PC-3 (cell line): ENCODE measurements at regions not wholly inside any gene's neighbourhood (a gene's known extent, or its start where the extent isn't known, plus 50 kb on each side); places are given as distances from the start of the nearest gene placed in this dataset.
"Not testable (repeated sequence)": the region's sequence is repeated elsewhere in the genome, so short reads cannot be mapped to it uniquely, and the experiment has no call there.

Experiments used
- ATAC-seq: fragments of 200-7000 bp; cut with Tn5 transposase; 2 replicates; pipeline ENCODE4 v1.9.1; 2020; ENCODE audit warnings: mild to moderate bottlenecking, moderate library complexity
- BruUV-seq: library from RNA; stranded (reverse); fragments of 400-500 nt; replicated peaks from 2 replicates; lab custom pipeline; 2021; lab: Mats Ljungman, UMichigan
- CTCF ChIA-PET: fragments of 300-600 bp; sonication (Branson Sonifier 250); formaldehyde crosslinking; loops from one replicate; lab custom pipeline; 2022; ENCODE audit warnings: antibody characterized with exemption; lab: Charles Lee
- POLR2A ChIA-PET: fragments of 300-600 bp; sonication (Branson Sonifier 250); formaldehyde crosslinking; loops from one replicate; lab custom pipeline; 2022; ENCODE audit warnings: antibody characterized with exemption; ENCODE audit not compliant: unreplicated experiment; lab: Charles Lee
- DNase-seq: peaks from one replicate; pipeline ENCODE4 v3.0.0-alpha.2; 2015
- H2AFZ ChIP-seq: fragments of 300-600 bp; sonication (generic); 2 replicates; pipeline ENCODE4 v1.6.0; 2016; ENCODE audit warnings: antibody characterized with exemption, low read length
- H3F3A ChIP-seq: fragments of 300-600 bp; sonication (generic); one replicate; pipeline ENCODE4 v1.6.0; 2017; ENCODE audit warnings: antibody characterized with exemption, low read length, control low read depth, mild to moderate bottlenecking; ENCODE audit not compliant: unreplicated experiment
- H3K27ac ChIP-seq: fragments of 300-600 bp; sonication (generic); 2 replicates; pipeline ENCODE4 v1.5.1; 2016; ENCODE audit warnings: mild to moderate bottlenecking, low read length
- H3K27me3 ChIP-seq: fragments of 300-600 bp; sonication (generic); 2 replicates; pipeline ENCODE4 v1.6.1; 2016; ENCODE audit warnings: low read length, mixed read lengths
- H3K36me3 ChIP-seq: fragments of 300-600 bp; sonication (generic); 2 replicates; pipeline ENCODE4 v1.6.1; 2016; ENCODE audit warnings: low read depth, mixed run types, low read length, mixed read lengths
- H3K4me1 ChIP-seq: fragments of 300-600 bp; sonication (generic); 2 replicates; pipeline ENCODE4 v1.5.1; 2016; ENCODE audit warnings: low read length; ENCODE audit not compliant: insufficient read depth
- H3K4me2 ChIP-seq: fragments of 300-600 bp; sonication (generic); 2 replicates; pipeline ENCODE4 v1.6.0; 2016; ENCODE audit warnings: low read length
- H3K4me3 ChIP-seq: fragments of 300-600 bp; sonication (generic); 2 replicates; pipeline ENCODE4 v1.5.1; 2016; ENCODE audit warnings: mild to moderate bottlenecking, low read length, mixed read lengths
- H3K79me2 ChIP-seq: fragments of 300-600 bp; sonication (generic); 2 replicates; pipeline ENCODE4 v1.6.1; 2017; ENCODE audit warnings: low read length, mixed read lengths
- H3K9ac ChIP-seq: fragments of 300-600 bp; sonication (generic); 2 replicates; pipeline ENCODE4 v1.6.0; 2016; ENCODE audit warnings: mild to moderate bottlenecking, low read length
- H3K9me2 ChIP-seq: fragments of 300-600 bp; sonication (generic); replicated peaks from 2 replicates; pipeline ENCODE4 v1.6.1; 2016; ENCODE audit warnings: mixed run types, low read length, mixed read lengths
- H3K9me3 ChIP-seq: fragments of 300-600 bp; sonication (generic); 2 replicates; pipeline ENCODE4 v1.6.1; 2016; ENCODE audit warnings: low read length, mixed read lengths
- H4K20me1 ChIP-seq: fragments of 300-600 bp; sonication (generic); 2 replicates; pipeline ENCODE4 v1.6.1; 2016; ENCODE audit warnings: low read length, mixed read lengths
- intact Hi-C: fragments of 100-400 bp; cut with micrococcal nuclease; formaldehyde crosslinking; loops from 2 replicates; pipeline ENCODE4 v1.9.0; 2023

DNA sequence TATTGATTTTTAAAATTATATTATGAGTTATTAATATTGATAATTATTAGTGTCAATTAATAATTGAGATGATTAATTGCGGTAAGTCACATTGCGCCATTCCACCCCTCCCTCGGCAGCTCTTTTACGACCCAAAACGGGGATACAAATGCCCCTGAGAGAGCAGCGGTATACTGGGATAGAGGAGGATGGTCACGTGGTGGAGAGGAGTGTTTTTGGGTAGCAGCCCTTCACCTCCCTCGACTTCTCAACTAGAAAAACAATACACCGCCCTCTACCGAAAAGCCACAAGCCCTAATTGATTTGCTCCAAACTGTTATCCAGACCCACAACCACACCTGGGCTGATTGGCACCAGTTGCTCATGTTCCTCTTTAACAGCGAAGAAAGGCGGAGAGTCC, 71.0 kb downstream of the DAPL1 start:
- H3K9me3 ChIP-seq, H3K27ac ChIP-seq, H3K36me3 ChIP-seq, intact Hi-C loops, ATAC-seq, H2AFZ ChIP-seq, H3K9me2 ChIP-seq, H3K4me1 ChIP-seq, H3K4me3 ChIP-seq, H3K9ac ChIP-seq, H3K4me2 ChIP-seq, H3F3A ChIP-seq, DNase-seq, CTCF ChIA-PET, H3K27me3 ChIP-seq, H3K79me2 ChIP-seq, BruUV-seq, H4K20me1 ChIP-seq, POLR2A ChIA-PET: not testable (repeated sequence)

DNA sequence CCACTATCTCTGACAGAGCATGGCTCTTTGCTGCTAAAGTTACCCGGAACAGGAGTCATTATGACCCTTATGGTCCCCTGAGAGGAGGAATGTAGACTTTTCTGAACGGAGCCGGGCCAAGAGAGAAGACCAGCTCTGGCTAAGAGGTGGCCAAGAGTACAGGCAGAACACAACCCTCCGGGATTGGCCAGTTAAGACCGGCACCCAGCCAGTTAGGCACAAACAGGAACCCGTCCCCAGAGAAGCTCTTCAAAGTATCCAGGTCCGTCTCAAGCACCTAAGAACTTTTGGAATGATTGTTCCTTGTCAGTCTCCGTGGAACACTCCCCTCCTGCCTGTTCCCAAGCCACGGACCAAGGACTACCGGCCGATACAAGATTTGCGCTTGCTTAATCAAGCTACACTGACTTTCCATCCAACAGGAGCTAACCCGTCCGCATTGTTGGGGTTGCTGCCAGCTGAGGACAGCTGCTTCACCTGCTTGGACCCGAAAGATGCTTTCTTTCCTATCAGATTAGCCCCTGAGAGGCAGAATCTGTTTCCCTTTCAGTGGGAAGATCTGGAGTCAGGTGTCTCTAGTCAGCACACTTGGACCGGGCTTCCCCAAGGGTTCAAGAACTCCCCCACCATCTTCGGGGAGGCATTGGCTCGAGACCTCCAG, 72.5 kb downstream of the DAPL1 start:
- H3K79me2 ChIP-seq, H3K9me2 ChIP-seq, H2AFZ ChIP-seq, H3K27me3 ChIP-seq, H3K9ac ChIP-seq, H3K36me3 ChIP-seq, H3K4me3 ChIP-seq, ATAC-seq, CTCF ChIA-PET, BruUV-seq, H3K9me3 ChIP-seq, intact Hi-C loops, DNase-seq, H4K20me1 ChIP-seq, H3K27ac ChIP-seq, H3K4me1 ChIP-seq, POLR2A ChIA-PET, H3F3A ChIP-seq, H3K4me2 ChIP-seq: not testable (repeated sequence)

DNA sequence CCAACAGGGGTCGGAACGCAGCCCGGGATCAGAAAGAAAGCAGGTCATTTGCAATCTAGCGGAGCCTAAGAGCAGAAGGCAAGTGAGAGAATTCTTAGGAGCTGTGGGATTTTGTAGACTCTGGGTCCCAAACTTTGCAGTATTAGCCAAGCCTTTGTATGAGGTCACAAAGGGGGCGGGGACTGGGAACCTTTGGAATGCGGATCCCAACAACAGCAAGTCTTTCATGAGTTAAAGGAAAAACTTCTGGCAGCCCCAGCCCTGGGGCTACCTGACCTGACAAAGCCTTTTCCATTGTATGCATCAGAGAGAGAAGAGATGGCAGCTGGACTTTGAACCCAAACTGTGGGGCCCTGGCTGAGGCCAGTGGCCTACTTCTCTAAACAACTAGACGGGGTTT, 73.3 kb downstream of the DAPL1 start:
- H3F3A ChIP-seq, DNase-seq, H2AFZ ChIP-seq, BruUV-seq, H3K4me2 ChIP-seq, H4K20me1 ChIP-seq, H3K9me2 ChIP-seq, H3K9ac ChIP-seq, ATAC-seq, H3K9me3 ChIP-seq, H3K27me3 ChIP-seq, H3K4me1 ChIP-seq, intact Hi-C loops, H3K27ac ChIP-seq, CTCF ChIA-PET, H3K4me3 ChIP-seq, POLR2A ChIA-PET, H3K79me2 ChIP-seq, H3K36me3 ChIP-seq: not testable (repeated sequence)

DNA sequence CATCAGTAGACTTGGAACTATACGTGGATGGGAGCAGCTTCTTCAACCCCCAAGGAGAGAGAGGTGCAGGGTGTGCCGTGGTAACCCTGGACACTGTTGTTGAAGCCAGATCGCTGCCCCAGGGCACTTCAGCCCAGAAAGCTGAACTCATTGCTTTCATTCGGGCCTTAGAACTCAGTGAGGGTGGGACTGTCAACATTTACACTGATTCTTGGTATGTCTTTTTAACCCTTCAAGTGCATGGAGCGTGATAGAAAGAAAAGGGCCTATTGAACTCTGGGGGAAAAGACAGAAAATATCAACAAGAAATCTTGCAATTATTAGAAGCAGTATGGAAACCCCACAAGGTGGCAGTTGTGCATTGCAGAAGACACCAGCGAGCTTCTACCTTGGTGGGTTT, 74.0 kb downstream of the DAPL1 start:
- intact Hi-C loops: not testable (repeated sequence)

DNA sequence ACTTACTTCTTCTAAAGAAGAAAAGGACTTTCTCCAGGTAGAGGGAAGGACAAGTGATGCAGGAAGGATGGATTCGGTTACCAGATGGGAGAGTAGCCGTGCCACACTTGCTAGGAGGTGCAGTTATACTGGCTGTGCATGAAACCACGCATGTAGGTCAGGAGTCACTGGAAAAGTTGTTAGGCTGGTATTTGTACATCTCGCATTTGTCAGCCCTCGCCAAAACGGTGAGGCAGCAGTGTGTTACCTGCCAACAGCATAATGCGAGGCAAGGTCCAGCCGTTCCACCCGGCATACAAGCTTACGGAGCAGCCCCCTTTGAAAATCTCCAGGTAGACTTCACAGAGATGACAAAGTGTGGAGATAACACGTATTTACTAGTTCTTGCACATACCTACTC, 74.5 kb downstream of the DAPL1 start:
- BruUV-seq, H3K9ac ChIP-seq, intact Hi-C loops, CTCF ChIA-PET, ATAC-seq, DNase-seq, H4K20me1 ChIP-seq, POLR2A ChIA-PET, H3K79me2 ChIP-seq, H3K4me2 ChIP-seq, H3K4me1 ChIP-seq, H2AFZ ChIP-seq, H3K4me3 ChIP-seq, H3K27ac ChIP-seq, H3F3A ChIP-seq, H3K9me2 ChIP-seq, H3K9me3 ChIP-seq, H3K36me3 ChIP-seq, H3K27me3 ChIP-seq: not testable (repeated sequence)

More for the DNA sequence above, 74.0 kb downstream of the DAPL1 start:
- H3K9me2 ChIP-seq, CTCF ChIA-PET, H4K20me1 ChIP-seq, H3K4me3 ChIP-seq, H3K36me3 ChIP-seq, H3K27me3 ChIP-seq, DNase-seq, H3K9me3 ChIP-seq, H3K27ac ChIP-seq, H3K79me2 ChIP-seq, BruUV-seq, POLR2A ChIA-PET, H3K4me2 ChIP-seq, H3K9ac ChIP-seq, H3K4me1 ChIP-seq, H2AFZ ChIP-seq, ATAC-seq, H3F3A ChIP-seq: not testable (repeated sequence)
